ENCODE measurements at regions not wholly inside any gene's neighbourhood (a gene's known extent, or its start where the extent isn't known, plus 50 kb on each side); places are given as distances from the start of the nearest gene placed in this dataset.
"Not testable (repeated sequence)": the region's sequence is repeated elsewhere in the genome, so short reads cannot be mapped to it uniquely, and the experiment has no call there.

DNA sequence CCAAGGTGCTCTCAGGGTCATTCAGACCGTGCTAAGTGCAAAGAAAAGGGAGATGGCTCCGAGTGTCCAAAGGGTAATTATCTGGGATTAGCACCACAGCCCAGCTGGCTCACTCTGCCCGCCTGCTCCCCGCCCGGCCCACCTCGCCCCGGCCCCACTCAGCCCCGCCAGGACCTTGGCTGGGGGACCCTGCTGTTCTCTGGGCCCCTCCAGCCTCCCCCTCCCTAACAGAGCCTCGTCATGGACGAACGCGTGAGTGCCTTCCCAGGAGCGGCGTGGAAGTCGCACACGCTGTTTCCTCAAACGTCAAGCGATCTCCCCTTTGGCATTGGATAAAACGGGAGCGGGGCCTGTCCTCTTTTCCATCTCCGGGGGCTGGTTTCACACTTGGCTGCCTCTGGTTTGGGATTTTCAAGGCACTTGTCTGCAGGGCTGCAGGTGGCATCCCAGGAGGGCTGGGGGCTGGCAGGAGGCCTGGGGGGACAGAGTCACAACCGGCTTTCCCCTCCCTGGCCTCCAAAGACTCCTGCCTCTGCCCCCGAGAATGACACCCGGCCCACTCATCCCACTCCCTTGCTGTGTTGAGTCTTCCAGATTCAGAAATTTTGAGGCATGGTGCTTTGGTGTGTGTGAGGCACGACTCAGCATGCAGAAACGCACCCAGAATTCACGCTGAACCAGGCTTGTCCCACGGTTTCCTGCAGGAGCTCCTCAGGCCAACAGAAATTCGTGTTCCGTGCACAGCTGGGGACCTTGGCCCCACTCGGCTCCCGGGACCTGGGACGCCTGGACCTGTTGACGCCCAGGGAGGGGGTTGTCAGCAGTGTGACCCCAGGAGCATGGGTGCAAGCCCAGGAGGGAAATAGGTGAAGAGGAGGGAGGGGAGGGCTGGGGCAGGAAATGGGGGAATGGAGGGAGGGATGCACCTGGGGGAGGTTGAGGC lies 110.0 kb downstream of the PDGFA start:
- TF ChIP-seq, protein P1, sequence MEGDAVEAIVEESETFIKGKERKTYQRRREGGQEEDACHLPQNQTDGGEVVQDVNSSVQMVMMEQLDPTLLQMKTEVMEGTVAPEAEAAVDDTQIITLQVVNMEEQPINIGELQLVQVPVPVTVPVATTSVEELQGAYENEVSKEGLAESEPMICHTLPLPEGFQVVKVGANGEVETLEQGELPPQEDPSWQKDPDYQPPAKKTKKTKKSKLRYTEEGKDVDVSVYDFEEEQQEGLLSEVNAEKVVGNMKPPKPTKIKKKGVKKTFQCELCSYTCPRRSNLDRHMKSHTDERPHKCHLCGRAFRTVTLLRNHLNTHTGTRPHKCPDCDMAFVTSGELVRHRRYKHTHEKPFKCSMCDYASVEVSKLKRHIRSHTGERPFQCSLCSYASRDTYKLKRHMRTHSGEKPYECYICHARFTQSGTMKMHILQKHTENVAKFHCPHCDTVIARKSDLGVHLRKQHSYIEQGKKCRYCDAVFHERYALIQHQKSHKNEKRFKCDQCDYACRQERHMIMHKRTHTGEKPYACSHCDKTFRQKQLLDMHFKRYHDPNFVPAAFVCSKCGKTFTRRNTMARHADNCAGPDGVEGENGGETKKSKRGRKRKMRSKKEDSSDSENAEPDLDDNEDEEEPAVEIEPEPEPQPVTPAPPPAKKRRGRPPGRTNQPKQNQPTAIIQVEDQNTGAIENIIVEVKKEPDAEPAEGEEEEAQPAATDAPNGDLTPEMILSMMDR (IDR thresholded peaks at IDR 0.05; ENCODE audit: low read depth, low read length, missing control alignments), result no peak
- no peak for DNase-seq (ENCODE audit: low read depth)
- in situ Hi-C loops (cut with HindIII; ENCODE audit: low sequenced_read_pairs), result no loop called here
- no peak overlapping the region for H3K4me3 ChIP-seq (ENCODE audit: low read depth, low read length)

DNA sequence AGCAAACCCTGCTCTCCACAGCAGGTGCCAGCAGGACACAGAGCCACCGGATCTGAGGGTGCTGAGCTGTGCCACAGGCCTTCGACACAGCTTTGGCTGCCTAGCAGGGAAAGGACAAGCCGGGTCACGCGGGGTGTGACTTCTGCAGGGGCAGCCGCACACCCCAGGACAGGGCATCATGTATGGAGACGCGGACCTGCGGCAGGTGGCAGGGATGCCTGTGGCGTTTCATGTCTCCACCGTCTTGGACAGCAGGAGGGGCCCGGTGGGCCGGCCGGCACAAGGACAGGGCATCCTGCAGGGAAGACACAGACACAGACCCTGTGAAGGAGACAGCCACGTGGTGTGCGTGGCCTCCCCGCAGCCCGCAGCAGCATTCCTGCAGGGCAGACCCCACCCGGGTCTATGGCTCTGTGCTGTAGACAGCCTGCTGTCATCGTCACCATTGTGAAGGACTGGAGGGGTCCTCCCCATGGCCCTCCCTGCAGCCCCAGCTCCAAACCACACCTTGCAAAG lies 109.2 kb downstream of the PDGFA start:
- no peak for DNase-seq (ENCODE audit: low read depth)
- in situ Hi-C loops (cut with HindIII; ENCODE audit: low sequenced_read_pairs), result no loop called here
- no peak overlapping the region for H3K4me3 ChIP-seq (ENCODE audit: low read depth, low read length)
- TF ChIP-seq, protein P1 (IDR thresholded peaks at IDR 0.05; ENCODE audit: low read depth, low read length, missing control alignments), result no peak

DNA sequence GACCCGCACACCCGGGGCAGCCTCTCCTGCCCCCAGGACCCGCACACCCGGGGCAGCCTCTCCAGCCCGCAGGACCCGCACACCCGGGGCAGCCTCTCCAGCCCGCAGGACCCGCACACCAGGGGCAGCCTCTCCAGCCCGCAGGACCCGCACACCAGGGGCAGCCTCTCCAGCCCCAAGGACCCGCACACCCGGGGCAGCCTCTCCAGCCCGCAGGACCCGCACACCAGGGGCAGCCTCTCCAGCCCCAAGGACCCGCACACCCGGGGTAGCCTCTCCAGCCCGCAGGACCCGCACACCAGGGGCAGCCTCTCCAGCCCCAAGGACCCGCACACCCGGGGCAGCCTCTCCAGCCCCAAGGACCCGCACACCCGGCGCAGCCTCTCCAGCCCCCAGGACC lies 108.5 kb downstream of the PDGFA start:
- in situ Hi-C loops (cut with HindIII; ENCODE audit: low sequenced_read_pairs); H3K4me3 ChIP-seq (ENCODE audit: low read depth, low read length); DNase-seq (ENCODE audit: low read depth): not testable (repeated sequence)

DNA sequence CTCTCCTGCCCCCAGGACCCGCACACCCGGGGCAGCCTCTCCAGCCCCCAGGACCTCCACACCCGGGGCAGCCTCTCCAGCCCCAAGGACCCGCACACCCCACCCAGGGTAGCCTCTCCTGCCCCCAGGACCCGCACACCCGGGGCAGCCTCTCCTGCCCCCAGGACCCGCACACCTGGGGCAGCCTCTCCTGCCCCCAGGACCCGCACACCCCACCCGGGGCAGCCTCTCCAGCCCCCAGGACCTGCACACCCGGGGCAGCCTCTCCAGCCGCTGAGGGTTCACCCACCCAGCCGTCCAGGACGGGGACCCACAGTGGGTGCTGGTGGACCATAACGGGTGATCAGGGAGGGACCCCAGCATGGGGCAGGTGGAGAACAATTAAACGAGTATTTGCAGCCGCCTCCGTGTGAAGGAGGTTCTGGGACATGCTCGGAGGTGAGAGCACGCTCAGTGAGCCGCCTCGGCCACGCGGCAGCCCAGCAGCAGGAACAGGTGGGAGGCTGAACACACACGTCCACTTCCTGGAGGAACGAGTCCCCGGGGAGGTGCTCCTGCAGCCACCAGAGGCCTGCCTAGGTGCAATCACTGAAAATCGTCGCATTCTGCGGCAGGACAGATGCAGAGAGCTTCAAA lies 107.9 kb downstream of the PDGFA start:
- DNase-seq (ENCODE audit: low read depth), result no peak
- in situ Hi-C loops (cut with HindIII; ENCODE audit: low sequenced_read_pairs), result no loop called here
- TF ChIP-seq, protein P1 (IDR thresholded peaks at IDR 0.05; ENCODE audit: low read depth, low read length, missing control alignments), result no peak
- no peak overlapping the region for H3K4me3 ChIP-seq (ENCODE audit: low read depth, low read length)

DNA sequence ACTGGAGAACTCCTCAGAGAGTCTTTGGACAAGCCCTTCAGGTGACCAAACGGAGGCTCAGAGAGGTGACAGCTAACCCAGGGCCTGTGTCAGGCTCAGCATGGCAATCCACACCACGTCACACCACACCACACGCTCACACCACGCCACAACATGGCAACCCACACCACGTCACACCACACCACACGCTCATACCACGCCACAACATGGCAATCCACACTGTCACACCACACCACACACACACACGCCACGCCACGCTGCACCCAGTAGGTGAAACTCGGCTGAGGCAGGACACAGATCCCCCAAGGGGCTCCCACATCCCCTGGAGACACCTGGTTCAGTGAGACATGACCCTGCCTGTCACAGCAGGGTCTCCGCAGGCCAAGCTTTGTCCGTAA lies 107.3 kb downstream of the PDGFA start:
- no peak overlapping the region for H3K4me3 ChIP-seq (ENCODE audit: low read depth, low read length)
- in situ Hi-C loops (cut with HindIII; ENCODE audit: low sequenced_read_pairs), result no loop called here
- DNase-seq (ENCODE audit: low read depth), result no peak
- TF ChIP-seq, protein P1 (IDR thresholded peaks at IDR 0.05; ENCODE audit: low read depth, low read length, missing control alignments), result no peak

DNA sequence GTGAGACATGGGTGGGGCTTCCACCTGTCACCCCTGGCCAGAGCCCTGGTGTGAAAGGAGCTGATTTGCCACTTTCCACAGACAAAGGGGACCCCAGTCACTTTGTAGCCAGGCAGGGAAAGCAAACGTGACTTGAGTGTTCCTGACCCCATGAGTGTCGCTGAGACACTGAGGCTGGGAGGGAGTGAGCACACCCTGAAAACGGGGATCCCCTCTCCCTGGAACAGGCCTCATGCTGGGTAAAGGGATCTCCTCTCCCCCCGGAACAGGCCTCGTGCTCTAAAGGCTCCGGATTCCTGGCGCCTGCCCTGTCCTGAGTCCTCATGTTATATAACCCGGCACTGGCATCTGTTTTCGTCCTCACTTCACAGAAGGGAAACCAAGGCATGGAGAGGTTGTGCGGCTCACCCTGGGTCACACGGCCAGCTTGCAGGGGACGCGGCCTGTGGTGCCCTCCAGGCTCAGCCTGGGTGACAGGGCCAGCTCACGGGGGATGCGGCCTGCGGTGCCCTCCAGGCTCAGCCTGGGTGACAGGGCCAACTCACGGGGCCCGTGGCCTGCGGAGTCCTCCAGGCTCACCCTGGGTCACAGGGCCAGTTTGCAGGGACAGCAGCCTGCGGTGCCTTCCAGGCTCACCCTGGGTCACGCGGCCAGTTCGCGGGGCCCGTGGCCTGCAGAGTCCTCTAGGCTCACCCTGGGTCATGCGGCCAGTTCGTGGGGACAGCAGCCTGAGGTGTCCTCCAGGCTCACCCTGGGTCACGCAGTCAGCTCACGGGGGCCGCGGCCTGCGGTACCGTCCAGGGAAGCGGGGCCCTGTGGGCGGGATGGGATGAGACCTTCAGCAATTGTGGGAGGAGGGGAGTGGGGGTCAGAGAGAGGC lies 104.7 kb downstream of the PDGFA start:
- in situ Hi-C loops (cut with HindIII; ENCODE audit: low sequenced_read_pairs), result no loop called here
- no peak for DNase-seq (ENCODE audit: low read depth)
- TF ChIP-seq, protein P1 (IDR thresholded peaks at IDR 0.05; ENCODE audit: low read depth, low read length, missing control alignments), result no peak
- H3K4me3 ChIP-seq (ENCODE audit: low read depth, low read length), result no peak overlapping the region
